ENCODE measurements at regions not wholly inside any gene's neighbourhood (a gene's known extent, or its start where the extent isn't known, plus 50 kb on each side); places are given as distances from the start of the nearest gene placed in this dataset.

- no peak for TF ChIP-seq CTCF (IDR thresholded peaks at IDR 0.05)
Measured at GRCh38 chr13:73248711-73249580, 190.1 kb downstream of the KLF5 start.

GRCh38 chr13:73248154-73248553 lies 189.3 kb downstream of the KLF5 start:
- no peak for TF ChIP-seq CTCF (IDR thresholded peaks at IDR 0.05)

GRCh38 chr13:73245246-73245645 lies 186.4 kb downstream of the KLF5 start:
- no peak for TF ChIP-seq CTCF (IDR thresholded peaks at IDR 0.05)

- no peak for TF ChIP-seq CTCF (IDR thresholded peaks at IDR 0.05)
Measured at GRCh38 chr13:73244467-73244866, 185.7 kb downstream of the KLF5 start.

DNA sequence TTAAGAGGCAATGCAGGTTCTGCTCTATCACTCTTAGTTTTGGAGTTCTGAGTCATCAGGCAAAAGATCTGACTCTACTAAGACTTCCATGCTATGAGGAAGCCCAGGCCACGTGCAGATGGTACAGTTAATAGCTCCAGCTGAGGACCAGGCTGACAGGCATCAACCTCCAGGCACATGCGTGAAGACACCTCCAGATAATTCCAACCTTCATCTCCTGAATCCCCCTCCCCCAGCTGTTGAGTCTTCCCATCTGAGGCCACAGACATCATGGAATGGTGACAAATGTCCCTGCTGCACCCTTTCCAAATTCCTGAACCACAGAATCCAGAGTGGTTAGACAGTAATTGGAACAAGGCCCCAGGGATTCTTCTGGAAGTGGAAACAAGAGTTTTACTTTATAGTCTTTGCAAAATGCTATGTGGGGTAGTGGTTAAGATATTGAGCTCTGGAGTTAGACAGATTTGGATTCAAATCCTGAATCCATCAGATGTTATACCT lies 183.8 kb downstream of the KLF5 start:
- TF ChIP-seq CTCF (IDR thresholded peaks at IDR 0.05): no peak

GRCh38 chr13:73240193-73240592 lies 181.4 kb downstream of the KLF5 start:
- no peak for TF ChIP-seq CTCF (IDR thresholded peaks at IDR 0.05)

GRCh38 chr13:73235385-73235784 lies 176.6 kb downstream of the KLF5 start:
- no peak for TF ChIP-seq CTCF (IDR thresholded peaks at IDR 0.05)

Measured in LNCAP (cell line).